ENCODE measurements at regions not wholly inside any gene's neighbourhood (a gene's known extent, or its start where the extent isn't known, plus 50 kb on each side); places are given as distances from the start of the nearest gene placed in this dataset.

DNA sequence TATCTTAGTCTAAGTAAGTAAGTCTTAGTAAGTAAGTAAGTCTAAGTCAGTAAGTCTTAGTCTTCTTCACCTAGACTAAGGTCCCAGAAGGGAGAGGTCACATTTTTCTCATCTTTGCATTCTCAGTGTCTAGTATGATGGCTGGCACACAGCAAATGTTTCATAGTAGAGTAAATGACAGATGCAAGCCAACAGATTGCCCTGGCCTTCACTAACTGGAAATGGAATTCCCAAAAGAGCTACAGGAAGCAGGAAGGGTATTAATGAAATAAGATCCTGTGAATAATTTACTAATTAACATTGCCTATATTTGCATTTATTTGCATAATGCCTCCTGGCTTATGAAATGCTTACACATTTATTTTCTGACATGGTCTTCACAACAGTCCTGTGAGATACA is 221.6 kb downstream of the RAD51AP2 start:
- peaks cover 1% of the 10 kb centered on the region for H3K27me3 Mint-ChIP-seq (ENCODE audit: insufficient read depth)
- Histone ChIP-seq H3K4me1 (ENCODE audit: control insufficient read depth, insufficient read depth, low read length) (no peaks in the 10 kb centered on the region), H3K9me3 (ENCODE audit: control insufficient read depth, low read length) (no peaks in the 10 kb centered on the region), H3K36me3 (ENCODE audit: control insufficient read depth, insufficient read depth, low read length) (no peaks in the 10 kb centered on the region), H3K4me3 (ENCODE audit: low read length) (no peak overlapping the region), H3K27ac (ENCODE audit: low read depth, low read length) (no peak overlapping the region), H3K9ac (ENCODE audit: extremely low read depth, low read length, poor library complexity, severe bottlenecking) (no peak overlapping the region), H3K27me3 (ENCODE audit: control insufficient read depth, insufficient read depth, low read length, poor library complexity, severe bottlenecking) (no peaks in the 10 kb centered on the region)
- no peak for DNase-seq
- no peak overlapping the region for H3K4me3 Mint-ChIP-seq
- no peaks in the 10 kb centered on the region for H3K36me3 Mint-ChIP-seq (ENCODE audit: low read depth)
- no peaks in the 10 kb centered on the region for H3K9me3 Mint-ChIP-seq
- TF ChIP-seq CTCF (conservative IDR thresholded peaks at IDR 0.05): no peak
- no peaks in the 10 kb centered on the region for H3K4me1 Mint-ChIP-seq
- no peak overlapping the region for H3K27ac Mint-ChIP-seq

DNA sequence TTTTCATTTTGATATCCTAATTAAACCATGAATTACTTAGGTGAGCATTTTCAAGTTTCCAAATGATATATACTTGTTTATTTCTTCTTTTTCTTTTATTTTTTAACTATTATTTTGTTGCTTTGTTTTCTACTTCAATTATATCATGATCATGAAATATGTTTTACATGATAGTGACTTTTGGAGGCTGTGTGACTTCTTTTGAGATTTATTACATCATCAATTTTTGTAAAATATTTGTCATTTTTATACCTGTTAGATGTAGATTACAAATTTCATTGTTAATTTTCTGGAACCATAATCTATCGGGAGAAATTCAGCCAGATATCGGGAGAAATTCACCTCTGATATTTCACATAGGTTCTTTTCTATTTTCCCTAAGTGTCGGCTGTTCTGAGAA is 228.6 kb downstream of the RAD51AP2 start:
- Mint-ChIP-seq H3K27ac (no peak overlapping the region), H3K9me3 (peaks cover 13% of the 10 kb centered on the region), H3K36me3 (ENCODE audit: low read depth) (peaks cover 7% of the 10 kb centered on the region), H3K27me3 (ENCODE audit: insufficient read depth) (peaks cover 1% of the 10 kb centered on the region), H3K4me3 (no peak overlapping the region), H3K4me1 (no peaks in the 10 kb centered on the region)
- H3K9me3 ChIP-seq (ENCODE audit: control insufficient read depth, low read length): no peaks in the 10 kb centered on the region
- no peak overlapping the region for H3K9ac ChIP-seq (ENCODE audit: extremely low read depth, low read length, poor library complexity, severe bottlenecking)
- H3K27me3 ChIP-seq (ENCODE audit: control insufficient read depth, insufficient read depth, low read length, poor library complexity, severe bottlenecking): no peaks in the 10 kb centered on the region
- no peak for DNase-seq
- H3K4me3 ChIP-seq (ENCODE audit: low read length): no peak overlapping the region
- H3K4me1 ChIP-seq (ENCODE audit: control insufficient read depth, insufficient read depth, low read length): no peaks in the 10 kb centered on the region
- no peaks in the 10 kb centered on the region for H3K36me3 ChIP-seq (ENCODE audit: control insufficient read depth, insufficient read depth, low read length)
- no peak overlapping the region for H3K27ac ChIP-seq (ENCODE audit: low read depth, low read length)
- TF ChIP-seq CTCF (conservative IDR thresholded peaks at IDR 0.05): no peak
- 89 to 100% methylated on average over 2 to 3 of the region's 3 CpGs for WGBS, 2 experiments (ENCODE audit: insufficient coverage in 1 of 2, insufficient read length in 1 of 2)

- Histone ChIP-seq H3K9me3 (ENCODE audit: control insufficient read depth, low read length) (no peaks in the 10 kb centered on the region), H3K4me1 (ENCODE audit: control insufficient read depth, insufficient read depth, low read length) (no peaks in the 10 kb centered on the region), H3K9ac (ENCODE audit: extremely low read depth, low read length, poor library complexity, severe bottlenecking) (no peak overlapping the region), H3K27ac (ENCODE audit: low read depth, low read length) (no peak overlapping the region), H3K27me3 (ENCODE audit: control insufficient read depth, insufficient read depth, low read length, poor library complexity, severe bottlenecking) (no peaks in the 10 kb centered on the region), H3K36me3 (ENCODE audit: control insufficient read depth, insufficient read depth, low read length) (no peaks in the 10 kb centered on the region), H3K4me3 (ENCODE audit: low read length) (no peak overlapping the region)
- H3K9me3 Mint-ChIP-seq: peaks cover 13% of the 10 kb centered on the region
- no peak for TF ChIP-seq CTCF (conservative IDR thresholded peaks at IDR 0.05)
- H3K27ac Mint-ChIP-seq: no peak overlapping the region
- H3K4me1 Mint-ChIP-seq: no peaks in the 10 kb centered on the region
- H3K27me3 Mint-ChIP-seq (ENCODE audit: insufficient read depth): no peaks in the 10 kb centered on the region
- WGBS, 2 experiments (ENCODE audit: insufficient coverage in 1 of 2, insufficient read length in 1 of 2): 85% methylated on average over 1 of the region's 1 CpG; no CpG with 5 or more reads in 1 of the 2 experiments
- no peak for DNase-seq
- no peak overlapping the region for H3K4me3 Mint-ChIP-seq
- H3K36me3 Mint-ChIP-seq (ENCODE audit: low read depth): peaks cover 7% of the 10 kb centered on the region
Measured at GRCh38 chr2:17287183-17287582, 231.1 kb downstream of the RAD51AP2 start.

All from endodermal cell (in vitro differentiated cells).